ENCODE measurements at regions not wholly inside any gene's neighbourhood (a gene's known extent, or its start where the extent isn't known, plus 50 kb on each side); places are given as distances from the start of the nearest gene placed in this dataset.
"Not testable (repeated sequence)": the region's sequence is repeated elsewhere in the genome, so short reads cannot be mapped to it uniquely, and the experiment has no call there.

GRCh38 chr2:188678882-188679281 is 295.3 kb upstream of the COL3A1 start:
- no peaks in the 10 kb centered on the region for H3K4me1 ChIP-seq (ENCODE audit: control insufficient read depth, insufficient read depth, low read length)
- no peaks in the 10 kb centered on the region for H3K36me3 ChIP-seq (ENCODE audit: control insufficient read depth, insufficient read depth, low read length)
- H3K27ac ChIP-seq (ENCODE audit: low read depth, low read length) = no peak overlapping the region
- no peaks in the 10 kb centered on the region for H3K27me3 ChIP-seq (ENCODE audit: control insufficient read depth, insufficient read depth, low read length)
- no peak overlapping the region for H3K4me3 ChIP-seq (ENCODE audit: low read length)
- H3K9ac ChIP-seq (ENCODE audit: low read length) = no peak overlapping the region

GRCh38 chr2:188682838-188683237 is 291.3 kb upstream of the COL3A1 start:
- Histone ChIP-seq H3K4me1 (ENCODE audit: control insufficient read depth, insufficient read depth, low read length) (no peaks in the 10 kb centered on the region), H3K9ac (ENCODE audit: low read length) (no peak overlapping the region), H3K4me3 (ENCODE audit: low read length) (no peak overlapping the region), H3K36me3 (ENCODE audit: control insufficient read depth, insufficient read depth, low read length) (no peaks in the 10 kb centered on the region), H3K27me3 (ENCODE audit: control insufficient read depth, insufficient read depth, low read length) (no peaks in the 10 kb centered on the region), H3K27ac (ENCODE audit: low read depth, low read length) (no peak overlapping the region)

GRCh38 chr2:188684795-188685194 is 289.4 kb upstream of the COL3A1 start:
- Histone ChIP-seq H3K27me3 (ENCODE audit: control insufficient read depth, insufficient read depth, low read length) (no peaks in the 10 kb centered on the region), H3K27ac (ENCODE audit: low read depth, low read length) (no peak overlapping the region), H3K4me3 (ENCODE audit: low read length) (no peak overlapping the region), H3K36me3 (ENCODE audit: control insufficient read depth, insufficient read depth, low read length) (no peaks in the 10 kb centered on the region), H3K9ac (ENCODE audit: low read length) (no peak overlapping the region), H3K4me1 (ENCODE audit: control insufficient read depth, insufficient read depth, low read length) (no peaks in the 10 kb centered on the region)

- H3K27ac ChIP-seq (ENCODE audit: low read depth, low read length) = no peak overlapping the region
- H3K4me3 ChIP-seq (ENCODE audit: low read length) = no peak overlapping the region
- no peaks in the 10 kb centered on the region for H3K4me1 ChIP-seq (ENCODE audit: control insufficient read depth, insufficient read depth, low read length)
- H3K9ac ChIP-seq (ENCODE audit: low read length) = no peak overlapping the region
- H3K36me3 ChIP-seq (ENCODE audit: control insufficient read depth, insufficient read depth, low read length) = no peaks in the 10 kb centered on the region
- H3K27me3 ChIP-seq (ENCODE audit: control insufficient read depth, insufficient read depth, low read length) = no peaks in the 10 kb centered on the region
Observed at GRCh38 chr2:188693111-188693510, 281.1 kb upstream of the COL3A1 start.

GRCh38 chr2:188693771-188694170 is 280.4 kb upstream of the COL3A1 start:
- Histone ChIP-seq H3K4me1 (ENCODE audit: control insufficient read depth, insufficient read depth, low read length) (no peaks in the 10 kb centered on the region), H3K27me3 (ENCODE audit: control insufficient read depth, insufficient read depth, low read length) (no peaks in the 10 kb centered on the region)

GRCh38 chr2:188695953-188696352 is 278.2 kb upstream of the COL3A1 start:
- Histone ChIP-seq H3K36me3 (ENCODE audit: control insufficient read depth, insufficient read depth, low read length) (no peaks in the 10 kb centered on the region), H3K27me3 (ENCODE audit: control insufficient read depth, insufficient read depth, low read length) (no peaks in the 10 kb centered on the region), H3K27ac (ENCODE audit: low read depth, low read length) (no peak overlapping the region), H3K4me3 (ENCODE audit: low read length) (no peak overlapping the region), H3K9ac (ENCODE audit: low read length) (no peak overlapping the region), H3K4me1 (ENCODE audit: control insufficient read depth, insufficient read depth, low read length) (no peaks in the 10 kb centered on the region)

More at GRCh38 chr2:188693771-188694170, 280.4 kb upstream of the COL3A1 start:
- Histone ChIP-seq H3K27ac (ENCODE audit: low read depth, low read length) (no peak overlapping the region), H3K36me3 (ENCODE audit: control insufficient read depth, insufficient read depth, low read length) (no peaks in the 10 kb centered on the region), H3K9ac (ENCODE audit: low read length) (no peak overlapping the region), H3K4me3 (ENCODE audit: low read length) (no peak overlapping the region)

- not testable (repeated sequence) for H3K4me1 ChIP-seq (ENCODE audit: control insufficient read depth, insufficient read depth, low read length); H3K27ac ChIP-seq (ENCODE audit: low read depth, low read length); H3K9ac ChIP-seq (ENCODE audit: low read length); H3K36me3 ChIP-seq (ENCODE audit: control insufficient read depth, insufficient read depth, low read length); H3K27me3 ChIP-seq (ENCODE audit: control insufficient read depth, insufficient read depth, low read length); H3K4me3 ChIP-seq (ENCODE audit: low read length)
Observed at GRCh38 chr2:188698151-188698550, 276.0 kb upstream of the COL3A1 start.

- no peaks in the 10 kb centered on the region for H3K4me1 ChIP-seq (ENCODE audit: control insufficient read depth, insufficient read depth, low read length)
- no peak overlapping the region for H3K9ac ChIP-seq (ENCODE audit: low read length)
- no peak overlapping the region for H3K4me3 ChIP-seq (ENCODE audit: low read length)
- no peak overlapping the region for H3K27ac ChIP-seq (ENCODE audit: low read depth, low read length)
- H3K27me3 ChIP-seq (ENCODE audit: control insufficient read depth, insufficient read depth, low read length) = no peaks in the 10 kb centered on the region
- no peaks in the 10 kb centered on the region for H3K36me3 ChIP-seq (ENCODE audit: control insufficient read depth, insufficient read depth, low read length)
Observed at GRCh38 chr2:188701836-188702235, 272.3 kb upstream of the COL3A1 start.

- no peaks in the 10 kb centered on the region for H3K27me3 ChIP-seq (ENCODE audit: control insufficient read depth, insufficient read depth, low read length)
- H3K9ac ChIP-seq (ENCODE audit: low read length) = no peak overlapping the region
- no peaks in the 10 kb centered on the region for H3K4me1 ChIP-seq (ENCODE audit: control insufficient read depth, insufficient read depth, low read length)
- no peak overlapping the region for H3K27ac ChIP-seq (ENCODE audit: low read depth, low read length)
- no peak overlapping the region for H3K4me3 ChIP-seq (ENCODE audit: low read length)
- no peaks in the 10 kb centered on the region for H3K36me3 ChIP-seq (ENCODE audit: control insufficient read depth, insufficient read depth, low read length)
Observed at GRCh38 chr2:188705191-188705590, 269.0 kb upstream of the COL3A1 start.

GRCh38 chr2:188713961-188714360 is 260.2 kb upstream of the COL3A1 start:
- Histone ChIP-seq H3K27me3 (ENCODE audit: control insufficient read depth, insufficient read depth, low read length) (no peaks in the 10 kb centered on the region), H3K27ac (ENCODE audit: low read depth, low read length) (no peak overlapping the region), H3K36me3 (ENCODE audit: control insufficient read depth, insufficient read depth, low read length) (no peaks in the 10 kb centered on the region), H3K9ac (ENCODE audit: low read length) (no peak overlapping the region), H3K4me1 (ENCODE audit: control insufficient read depth, insufficient read depth, low read length) (no peaks in the 10 kb centered on the region), H3K4me3 (ENCODE audit: low read length) (no peak overlapping the region)

GRCh38 chr2:188720811-188721605 is 253.2 kb upstream of the COL3A1 start:
- Histone ChIP-seq H3K36me3 (ENCODE audit: control insufficient read depth, insufficient read depth, low read length) (no peaks in the 10 kb centered on the region), H3K4me1 (ENCODE audit: control insufficient read depth, insufficient read depth, low read length) (no peaks in the 10 kb centered on the region), H3K9ac (ENCODE audit: low read length) (no peak overlapping the region), H3K27me3 (ENCODE audit: control insufficient read depth, insufficient read depth, low read length) (no peaks in the 10 kb centered on the region), H3K27ac (ENCODE audit: low read depth, low read length) (no peak overlapping the region), H3K4me3 (ENCODE audit: low read length) (no peak overlapping the region)

GRCh38 chr2:188721784-188722183 is 252.4 kb upstream of the COL3A1 start:
- no peak overlapping the region for H3K27ac ChIP-seq (ENCODE audit: low read depth, low read length)
- no peaks in the 10 kb centered on the region for H3K4me1 ChIP-seq (ENCODE audit: control insufficient read depth, insufficient read depth, low read length)
- H3K4me3 ChIP-seq (ENCODE audit: low read length) = no peak overlapping the region
- H3K36me3 ChIP-seq (ENCODE audit: control insufficient read depth, insufficient read depth, low read length) = no peaks in the 10 kb centered on the region
- H3K9ac ChIP-seq (ENCODE audit: low read length) = no peak overlapping the region
- H3K27me3 ChIP-seq (ENCODE audit: control insufficient read depth, insufficient read depth, low read length) = no peaks in the 10 kb centered on the region

- Histone ChIP-seq H3K27ac (ENCODE audit: low read depth, low read length) (no peak overlapping the region), H3K27me3 (ENCODE audit: control insufficient read depth, insufficient read depth, low read length) (no peaks in the 10 kb centered on the region), H3K9ac (ENCODE audit: low read length) (no peak overlapping the region), H3K4me1 (ENCODE audit: control insufficient read depth, insufficient read depth, low read length) (no peaks in the 10 kb centered on the region), H3K36me3 (ENCODE audit: control insufficient read depth, insufficient read depth, low read length) (no peaks in the 10 kb centered on the region), H3K4me3 (ENCODE audit: low read length) (no peak overlapping the region)
Observed at GRCh38 chr2:188725746-188726360, 248.3 kb upstream of the COL3A1 start.
